AG09309 (cell line): ENCODE measurements at regions not wholly inside any gene's neighbourhood (a gene's known extent, or its start where the extent isn't known, plus 50 kb on each side); places are given as distances from the start of the nearest gene placed in this dataset.

Experiments
- DNase-seq: peaks from one replicate; pipeline ENCODE4 v3.0.0-alpha.2; 2010; ENCODE audit warnings: low read depth
- H3K4me3 ChIP-seq: 2 replicates; pipeline ENCODE4 v1.5.1; 2011; ENCODE audit warnings: mild to moderate bottlenecking, low read depth, low read length, moderate library complexity; ENCODE audit not compliant: control insufficient read depth
- TF ChIP-seq, protein P1 (sequence below): IDR thresholded peaks from 2 replicates; pipeline ENCODE4 v1.5.1; 2011; ENCODE audit warnings: mild to moderate bottlenecking, low read depth, low read length, inconsistent platforms; ENCODE audit not compliant: insufficient read depth, control insufficient read depth; ENCODE audit errors: missing control alignments

DNA sequence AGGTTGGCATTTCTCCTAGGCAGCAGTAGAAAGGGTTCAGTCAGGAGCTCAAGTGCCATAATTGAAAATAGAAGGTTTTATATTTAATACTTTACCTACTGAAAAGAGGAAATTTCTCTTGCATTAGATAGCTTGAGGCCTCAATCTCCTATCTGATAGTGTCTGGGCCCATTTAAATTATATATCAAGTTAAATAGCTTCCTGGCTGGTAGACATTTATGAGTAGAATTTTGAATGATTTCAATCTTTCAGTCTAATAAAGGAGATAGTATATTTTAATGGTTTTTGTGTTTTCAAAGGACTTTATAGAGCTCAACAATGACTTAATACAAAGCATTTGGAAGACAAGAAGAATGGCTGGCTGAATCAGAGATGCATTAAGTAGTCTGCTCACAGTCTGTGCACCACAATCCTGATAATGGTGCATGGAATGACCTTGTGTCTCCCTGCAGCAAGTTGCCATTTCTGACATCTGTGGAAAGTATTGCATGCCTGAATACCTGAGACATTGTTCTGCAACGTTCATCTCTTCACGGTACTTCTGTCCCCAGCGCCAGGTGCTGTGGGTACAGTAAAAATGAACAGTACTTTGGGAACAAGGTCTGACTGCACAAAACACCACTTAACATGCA, 974.1 kb downstream of the TMTC2 start:
- H3K4me3 ChIP-seq, result no peak overlapping the region
- DNase-seq, result no peak
- TF ChIP-seq, protein P1, sequence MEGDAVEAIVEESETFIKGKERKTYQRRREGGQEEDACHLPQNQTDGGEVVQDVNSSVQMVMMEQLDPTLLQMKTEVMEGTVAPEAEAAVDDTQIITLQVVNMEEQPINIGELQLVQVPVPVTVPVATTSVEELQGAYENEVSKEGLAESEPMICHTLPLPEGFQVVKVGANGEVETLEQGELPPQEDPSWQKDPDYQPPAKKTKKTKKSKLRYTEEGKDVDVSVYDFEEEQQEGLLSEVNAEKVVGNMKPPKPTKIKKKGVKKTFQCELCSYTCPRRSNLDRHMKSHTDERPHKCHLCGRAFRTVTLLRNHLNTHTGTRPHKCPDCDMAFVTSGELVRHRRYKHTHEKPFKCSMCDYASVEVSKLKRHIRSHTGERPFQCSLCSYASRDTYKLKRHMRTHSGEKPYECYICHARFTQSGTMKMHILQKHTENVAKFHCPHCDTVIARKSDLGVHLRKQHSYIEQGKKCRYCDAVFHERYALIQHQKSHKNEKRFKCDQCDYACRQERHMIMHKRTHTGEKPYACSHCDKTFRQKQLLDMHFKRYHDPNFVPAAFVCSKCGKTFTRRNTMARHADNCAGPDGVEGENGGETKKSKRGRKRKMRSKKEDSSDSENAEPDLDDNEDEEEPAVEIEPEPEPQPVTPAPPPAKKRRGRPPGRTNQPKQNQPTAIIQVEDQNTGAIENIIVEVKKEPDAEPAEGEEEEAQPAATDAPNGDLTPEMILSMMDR, result no peak

DNA sequence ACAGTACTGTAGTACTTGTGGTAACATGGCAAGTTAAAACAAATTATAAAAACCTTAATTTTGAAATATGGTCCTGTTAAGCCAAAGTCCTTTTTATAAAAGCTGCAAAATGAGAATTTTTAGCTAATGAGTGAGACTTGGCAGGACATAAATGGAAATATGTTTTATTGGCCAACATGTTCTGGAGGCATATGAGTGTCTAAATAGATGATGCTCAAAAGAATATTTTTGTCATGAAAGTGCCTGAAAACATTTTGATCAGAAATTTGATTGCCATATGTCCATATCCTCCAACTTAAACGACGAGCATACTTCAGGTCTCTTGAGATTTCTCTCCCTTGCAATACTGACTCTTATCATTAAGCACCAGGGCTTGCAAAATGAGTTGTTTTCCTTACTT, 972.6 kb downstream of the TMTC2 start:
- no peak for DNase-seq
- TF ChIP-seq, protein P1, result no peak
- no peak overlapping the region for H3K4me3 ChIP-seq

DNA sequence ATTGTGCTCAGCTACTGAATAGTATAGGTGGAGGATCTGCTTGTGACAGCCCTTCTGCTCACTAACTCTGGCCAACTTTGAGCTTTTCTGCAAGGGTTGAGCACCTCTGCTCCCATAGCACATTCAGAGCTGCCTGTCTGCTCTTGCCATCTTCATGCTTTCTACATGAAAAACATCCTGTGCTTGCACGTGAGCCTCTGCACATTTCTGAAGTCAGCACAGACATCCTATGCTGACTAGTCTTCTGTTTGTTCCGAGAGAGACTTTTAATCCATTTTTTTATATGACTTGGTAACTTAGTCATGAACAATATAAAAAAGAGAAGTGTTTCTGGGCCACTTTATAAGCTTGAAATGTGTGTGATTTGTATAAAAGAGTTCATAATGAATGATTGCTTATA, 969.3 kb downstream of the TMTC2 start:
- no peak for DNase-seq
- H3K4me3 ChIP-seq, result no peak overlapping the region
- TF ChIP-seq, protein P1, result no peak

DNA sequence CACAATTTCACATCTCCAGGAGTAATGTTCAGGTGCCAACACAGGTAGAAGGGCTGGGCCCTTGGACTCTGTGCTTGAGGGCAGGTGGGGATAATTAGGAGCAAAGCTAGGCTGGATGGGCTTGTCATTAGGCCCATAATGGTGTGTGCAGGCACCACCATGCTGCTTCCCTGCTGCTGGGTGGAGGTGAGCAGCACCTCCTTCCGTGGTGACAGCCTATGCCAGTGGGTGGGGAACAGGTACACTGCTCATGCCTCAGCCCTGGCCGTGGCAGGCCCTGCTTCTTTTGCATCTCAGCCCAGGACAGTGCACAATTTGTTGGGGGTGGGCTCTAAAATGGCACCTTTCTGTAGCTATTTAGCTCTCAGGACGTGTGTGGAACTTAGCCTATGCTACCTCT, 955.5 kb downstream of the TMTC2 start:
- no peak overlapping the region for H3K4me3 ChIP-seq
- TF ChIP-seq, protein P1, result no peak
- no peak for DNase-seq

DNA sequence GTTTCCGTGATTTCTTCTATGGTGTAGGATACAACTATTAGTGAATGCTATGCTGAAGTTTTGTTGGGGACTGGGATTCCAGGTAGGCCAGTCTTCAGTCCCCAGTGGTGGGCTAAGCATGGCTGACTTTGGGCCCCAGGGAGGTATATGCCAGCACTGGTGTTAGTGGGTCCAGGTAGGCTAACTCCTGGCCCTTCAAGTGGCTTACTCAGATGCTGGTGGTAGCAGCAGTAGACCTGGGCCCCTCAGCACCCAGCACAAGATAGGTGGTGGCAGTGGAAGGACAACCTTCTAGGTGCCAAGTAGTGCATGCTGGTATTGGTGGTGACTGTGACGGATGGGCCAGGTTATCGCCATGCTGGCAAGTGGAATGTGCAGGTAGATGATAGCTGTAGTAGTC, 955.1 kb downstream of the TMTC2 start:
- H3K4me3 ChIP-seq, result no peak overlapping the region
- DNase-seq, result no peak
- TF ChIP-seq, protein P1, result no peak

DNA sequence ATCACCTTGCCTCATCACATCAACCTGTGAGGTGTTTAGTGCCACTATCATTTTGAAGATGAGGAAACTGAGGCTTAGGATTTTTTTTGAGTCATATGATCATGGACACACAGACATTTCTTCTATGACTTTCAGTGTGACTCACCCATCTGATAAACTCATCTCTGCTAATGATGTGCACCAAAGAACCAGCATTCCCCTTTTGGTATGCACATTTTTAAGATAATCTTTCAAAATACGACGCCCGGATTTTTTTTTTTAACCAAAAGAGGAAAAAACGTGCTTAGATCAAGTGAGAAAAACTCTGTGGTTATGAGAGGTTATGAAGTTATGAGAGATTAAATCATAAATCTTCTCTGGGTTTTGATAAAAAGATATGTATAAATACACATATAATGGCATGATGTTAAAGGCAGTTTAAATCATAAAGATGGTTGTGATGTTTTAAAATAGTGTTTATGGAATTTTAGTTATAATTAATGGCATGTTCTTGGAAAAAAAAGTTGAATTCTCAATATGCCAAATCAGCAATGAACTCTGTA, 948.1 kb downstream of the TMTC2 start:
- H3K4me3 ChIP-seq, result no peak overlapping the region
- DNase-seq, result no peak
- TF ChIP-seq, protein P1, result no peak
